Liver (tissue), 7 donors: ENCODE measurements at regions not wholly inside any gene's neighbourhood (a gene's known extent, or its start where the extent isn't known, plus 50 kb on each side); places are given as distances from the start of the nearest gene placed in this dataset.

Source experiments
- DNase-seq: peaks from one replicate; pipeline ENCODE4 v3.0.0-alpha.2; 2017; ENCODE audit warnings: low spot score
- H3K27ac ChIP-seq, 2 donors: one replicate each; pipeline ENCODE4 v1.7.0; 2013; ENCODE audit warnings: inconsistent platforms in 2 of 2, low read length in 2 of 2, control low read depth in 1 of 2, low read depth in 1 of 2, mild to moderate bottlenecking in 1 of 2
- H3K27me3 ChIP-seq, 4 donors: one replicate each; pipeline versions ENCODE4 v1.6.1 to v1.7.0; 2013; ENCODE audit warnings: low read length in 3 of 4, inconsistent platforms in 1 of 4, mild to moderate bottlenecking in 1 of 4, moderate library complexity in 1 of 4; ENCODE audit not compliant: control insufficient read depth in 4 of 4, insufficient read depth in 4 of 4
- H3K36me3 ChIP-seq, 4 donors: one replicate each; pipeline versions ENCODE4 v1.6.1 to v1.7.0; 2013; ENCODE audit warnings: low read length in 3 of 4, mild to moderate bottlenecking in 3 of 4, low read depth in 1 of 4, moderate library complexity in 1 of 4; ENCODE audit not compliant: control insufficient read depth in 4 of 4, insufficient read depth in 3 of 4
- H3K4me1 ChIP-seq, 4 donors: one replicate each; pipeline versions ENCODE4 v1.6.1 to v1.7.0; 2013; ENCODE audit warnings: low read length in 3 of 4, mild to moderate bottlenecking in 3 of 4, moderate library complexity in 1 of 4; ENCODE audit not compliant: control insufficient read depth in 4 of 4, insufficient read depth in 4 of 4
- H3K4me3 ChIP-seq, 3 donors: one replicate each; pipeline versions ENCODE4 v1.6.1 to v1.7.0; 2013; ENCODE audit warnings: low read length in 3 of 3, control low read depth in 1 of 3, low read depth in 1 of 3, mild to moderate bottlenecking in 1 of 3
- H3K9ac ChIP-seq, 2 donors: one replicate each; pipeline ENCODE4 v1.7.0; 2013; ENCODE audit warnings: low read length in 2 of 2, mild to moderate bottlenecking in 2 of 2, moderate library complexity in 2 of 2, control low read depth in 1 of 2, low read depth in 1 of 2
- H3K9me3 ChIP-seq, 4 donors: one replicate each; pipeline versions ENCODE4 v1.6.1 to v1.7.0; 2013; ENCODE audit warnings: low read length in 3 of 4; ENCODE audit not compliant: control insufficient read depth in 4 of 4
- EGR1 ChIP-seq, 2 donors: IDR thresholded peaks; 2 replicates each; pipeline ENCODE4 v1.6.1; 2016 to 2018; ENCODE audit warnings: antibody characterized with exemption in 2 of 2, low read depth in 2 of 2
- FOXA1 ChIP-seq: IDR thresholded peaks from 2 replicates; pipeline ENCODE4 v1.6.1; 2016; ENCODE audit warnings: antibody characterized with exemption
- FOXA2 ChIP-seq: IDR thresholded peaks from 2 replicates; pipeline ENCODE4 v1.6.1; 2016; ENCODE audit warnings: antibody characterized with exemption
- HNF4A ChIP-seq, 2 donors: conservative IDR thresholded peaks; 2 replicates each; pipeline ENCODE4 v1.6.1; 2016; ENCODE audit warnings: antibody characterized with exemption in 2 of 2, mild to moderate bottlenecking in 2 of 2
- HNF4G ChIP-seq: IDR thresholded peaks from 2 replicates; pipeline ENCODE4 v1.6.1; 2016; ENCODE audit warnings: antibody characterized with exemption
- JUND ChIP-seq, 2 donors: IDR thresholded peaks; 2 replicates each; pipeline ENCODE4 v1.6.1; 2016; ENCODE audit warnings: antibody characterized with exemption in 2 of 2
- RAD21 ChIP-seq, 2 donors: IDR thresholded peaks; 2 replicates each; pipeline ENCODE4 v1.6.1; 2016; ENCODE audit warnings: antibody characterized with exemption in 2 of 2, mild to moderate bottlenecking in 2 of 2
- RXRA ChIP-seq, 2 donors: IDR thresholded peaks; 2 replicates each; pipeline ENCODE4 v1.6.1; 2017 to 2018; ENCODE audit warnings: antibody characterized with exemption in 2 of 2, mild to moderate bottlenecking in 1 of 2
- SP1 ChIP-seq: IDR thresholded peaks from 2 replicates; pipeline ENCODE4 v1.6.1; 2018; ENCODE audit warnings: antibody characterized with exemption, mild to moderate bottlenecking
- YY1 ChIP-seq: IDR thresholded peaks from 2 replicates; pipeline ENCODE4 v1.6.1; 2016; ENCODE audit warnings: antibody characterized with exemption, mild to moderate bottlenecking
- WGBS: extraction: QIAGEN DNeasy Blood & Tissue Kit; methylation state at CpG from one replicate; pipeline ENCODE4 v1.1.7; 2013; 5-methylcytosine and 5-hydroxymethylcytosine counted together
- TF ChIP-seq, protein P1 (sequence below): IDR thresholded peaks from 2 replicates; pipeline ENCODE4 v1.6.1; 2016; ENCODE audit warnings: antibody characterized with exemption
- TF ChIP-seq, protein P2 (sequence below): IDR thresholded peaks from 2 replicates; pipeline ENCODE4 v1.6.1; 2016; ENCODE audit warnings: antibody characterized with exemption
- TF ChIP-seq, protein P3 (sequence below): IDR thresholded peaks from 2 replicates; pipeline ENCODE4 v1.6.1; 2016; ENCODE audit warnings: antibody characterized with exemption
- TF ChIP-seq, protein P4 (sequence below): IDR thresholded peaks from 2 replicates; pipeline ENCODE4 v1.6.1; 2016; ENCODE audit warnings: antibody characterized with exemption, mild to moderate bottlenecking
- donor health status: healthy.
- donor health status: healthy.
- donor health status: healthy.
- donor health status: healthy.

DNA sequence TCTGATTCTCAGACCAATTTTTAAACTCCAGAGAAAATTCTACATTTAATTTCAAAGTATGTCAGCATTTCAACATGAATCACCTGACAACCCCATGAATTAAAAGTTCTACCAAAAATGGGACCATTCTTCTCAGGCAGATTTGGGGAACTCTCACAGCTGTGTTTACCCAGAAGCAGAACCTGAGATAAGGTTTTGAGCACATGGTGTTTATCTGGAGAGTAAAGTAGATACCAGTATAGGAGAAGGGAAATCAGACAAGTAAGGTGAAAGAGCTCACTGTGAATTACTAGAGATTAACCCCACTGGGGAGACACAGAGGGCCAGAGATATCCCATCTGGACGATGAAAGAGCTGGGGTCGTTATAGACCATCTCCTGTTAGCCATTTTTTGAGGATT lies 729.1 kb downstream of the DNAH5 start (continued):
- TF ChIP-seq, protein P1, sequence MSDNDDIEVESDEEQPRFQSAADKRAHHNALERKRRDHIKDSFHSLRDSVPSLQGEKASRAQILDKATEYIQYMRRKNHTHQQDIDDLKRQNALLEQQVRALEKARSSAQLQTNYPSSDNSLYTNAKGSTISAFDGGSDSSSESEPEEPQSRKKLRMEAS, result no peak
- TF ChIP-seq, protein P2, sequence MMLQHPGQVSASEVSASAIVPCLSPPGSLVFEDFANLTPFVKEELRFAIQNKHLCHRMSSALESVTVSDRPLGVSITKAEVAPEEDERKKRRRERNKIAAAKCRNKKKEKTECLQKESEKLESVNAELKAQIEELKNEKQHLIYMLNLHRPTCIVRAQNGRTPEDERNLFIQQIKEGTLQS, result no peak
- TF ChIP-seq YY1, result no peak
- no peak for TF ChIP-seq EGR1 (IDR thresholded peaks at IDR 0.05; ENCODE audit: low read depth in 2 of 2)
- TF ChIP-seq JUND (IDR thresholded peaks at IDR 0.05), result no peak
- TF ChIP-seq, protein P3, sequence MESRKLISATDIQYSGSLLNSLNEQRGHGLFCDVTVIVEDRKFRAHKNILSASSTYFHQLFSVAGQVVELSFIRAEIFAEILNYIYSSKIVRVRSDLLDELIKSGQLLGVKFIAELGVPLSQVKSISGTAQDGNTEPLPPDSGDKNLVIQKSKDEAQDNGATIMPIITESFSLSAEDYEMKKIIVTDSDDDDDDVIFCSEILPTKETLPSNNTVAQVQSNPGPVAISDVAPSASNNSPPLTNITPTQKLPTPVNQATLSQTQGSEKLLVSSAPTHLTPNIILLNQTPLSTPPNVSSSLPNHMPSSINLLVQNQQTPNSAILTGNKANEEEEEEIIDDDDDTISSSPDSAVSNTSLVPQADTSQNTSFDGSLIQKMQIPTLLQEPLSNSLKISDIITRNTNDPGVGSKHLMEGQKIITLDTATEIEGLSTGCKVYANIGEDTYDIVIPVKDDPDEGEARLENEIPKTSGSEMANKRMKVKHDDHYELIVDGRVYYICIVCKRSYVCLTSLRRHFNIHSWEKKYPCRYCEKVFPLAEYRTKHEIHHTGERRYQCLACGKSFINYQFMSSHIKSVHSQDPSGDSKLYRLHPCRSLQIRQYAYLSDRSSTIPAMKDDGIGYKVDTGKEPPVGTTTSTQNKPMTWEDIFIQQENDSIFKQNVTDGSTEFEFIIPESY, result no peak

DNA sequence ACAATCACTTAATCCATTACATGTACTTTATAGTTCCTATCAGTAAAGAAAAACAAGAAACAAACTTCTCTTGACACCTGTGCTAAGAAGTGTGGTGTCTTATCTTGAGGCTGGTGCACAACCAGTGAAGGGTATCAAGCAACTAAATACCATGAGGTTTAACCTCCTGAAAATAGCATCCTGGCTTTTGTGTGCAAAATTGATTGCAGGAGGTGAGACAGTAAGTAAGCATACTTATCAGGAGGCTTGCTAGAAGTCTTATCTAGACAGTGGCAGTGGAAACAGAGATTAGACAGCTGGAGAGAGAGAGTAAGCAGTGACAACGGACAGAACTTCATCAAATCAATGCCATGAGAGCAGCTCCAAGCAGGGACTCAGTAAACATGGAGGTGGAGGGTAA lies 730.3 kb downstream of the DNAH5 start:
- TF ChIP-seq RAD21 (IDR thresholded peaks at IDR 0.05), result no peak
- TF ChIP-seq RXRA (IDR thresholded peaks at IDR 0.05), result no peak
- TF ChIP-seq YY1, result no peak
- no peak for TF ChIP-seq HNF4A (conservative IDR thresholded peaks at IDR 0.05)
- TF ChIP-seq, protein P4, sequence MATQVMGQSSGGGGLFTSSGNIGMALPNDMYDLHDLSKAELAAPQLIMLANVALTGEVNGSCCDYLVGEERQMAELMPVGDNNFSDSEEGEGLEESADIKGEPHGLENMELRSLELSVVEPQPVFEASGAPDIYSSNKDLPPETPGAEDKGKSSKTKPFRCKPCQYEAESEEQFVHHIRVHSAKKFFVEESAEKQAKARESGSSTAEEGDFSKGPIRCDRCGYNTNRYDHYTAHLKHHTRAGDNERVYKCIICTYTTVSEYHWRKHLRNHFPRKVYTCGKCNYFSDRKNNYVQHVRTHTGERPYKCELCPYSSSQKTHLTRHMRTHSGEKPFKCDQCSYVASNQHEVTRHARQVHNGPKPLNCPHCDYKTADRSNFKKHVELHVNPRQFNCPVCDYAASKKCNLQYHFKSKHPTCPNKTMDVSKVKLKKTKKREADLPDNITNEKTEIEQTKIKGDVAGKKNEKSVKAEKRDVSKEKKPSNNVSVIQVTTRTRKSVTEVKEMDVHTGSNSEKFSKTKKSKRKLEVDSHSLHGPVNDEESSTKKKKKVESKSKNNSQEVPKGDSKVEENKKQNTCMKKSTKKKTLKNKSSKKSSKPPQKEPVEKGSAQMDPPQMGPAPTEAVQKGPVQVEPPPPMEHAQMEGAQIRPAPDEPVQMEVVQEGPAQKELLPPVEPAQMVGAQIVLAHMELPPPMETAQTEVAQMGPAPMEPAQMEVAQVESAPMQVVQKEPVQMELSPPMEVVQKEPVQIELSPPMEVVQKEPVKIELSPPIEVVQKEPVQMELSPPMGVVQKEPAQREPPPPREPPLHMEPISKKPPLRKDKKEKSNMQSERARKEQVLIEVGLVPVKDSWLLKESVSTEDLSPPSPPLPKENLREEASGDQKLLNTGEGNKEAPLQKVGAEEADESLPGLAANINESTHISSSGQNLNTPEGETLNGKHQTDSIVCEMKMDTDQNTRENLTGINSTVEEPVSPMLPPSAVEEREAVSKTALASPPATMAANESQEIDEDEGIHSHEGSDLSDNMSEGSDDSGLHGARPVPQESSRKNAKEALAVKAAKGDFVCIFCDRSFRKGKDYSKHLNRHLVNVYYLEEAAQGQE, result no peak
- 10% methylated on average over 1 of the region's 1 CpG for WGBS

DNA sequence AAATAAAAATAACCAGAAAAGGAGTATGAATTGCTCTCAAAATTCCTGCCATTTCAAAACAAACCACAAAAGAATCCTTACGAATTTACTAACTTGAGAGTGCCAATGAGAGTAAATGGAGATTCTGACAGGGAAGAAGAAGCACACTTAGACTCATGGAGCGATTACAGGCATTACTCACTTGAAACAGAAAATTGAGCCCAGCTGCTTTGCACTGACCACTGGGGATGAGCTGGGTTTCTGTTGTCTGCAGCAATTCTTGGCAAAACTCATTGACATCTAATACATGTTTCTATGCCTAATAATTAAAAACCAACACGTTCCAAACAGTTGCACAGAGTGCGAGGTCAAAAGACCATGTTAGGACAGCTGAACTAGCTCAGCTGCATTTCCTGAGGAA lies 731.6 kb downstream of the DNAH5 start:
- H3K4me1 ChIP-seq, result no peaks in the 10 kb centered on the region
- H3K27me3 ChIP-seq, result no peaks in the 10 kb centered on the region
- H3K36me3 ChIP-seq, result no peaks in the 10 kb centered on the region
- no peak for TF ChIP-seq EGR1 (IDR thresholded peaks at IDR 0.05; ENCODE audit: low read depth in 2 of 2)
- TF ChIP-seq FOXA2, result no peak
- no peak for TF ChIP-seq FOXA1
- TF ChIP-seq RXRA (IDR thresholded peaks at IDR 0.05), result no peak
- TF ChIP-seq HNF4G, result no peak
- no peak for TF ChIP-seq SP1
- TF ChIP-seq JUND (IDR thresholded peaks at IDR 0.05), result no peak
- no peak for TF ChIP-seq YY1
- TF ChIP-seq, protein P4, result no peak
- TF ChIP-seq, protein P3, result no peak
- no peak for DNase-seq
- WGBS, result 75% methylated on average over 4 of the region's 4 CpGs
- H3K9ac ChIP-seq, result no peak overlapping the region
- no peaks in the 10 kb centered on the region for H3K9me3 ChIP-seq
- H3K27ac ChIP-seq, result no peak overlapping the region
- H3K4me3 ChIP-seq, result no peak overlapping the region

More for the DNA sequence above, 730.3 kb downstream of the DNAH5 start:
- H3K36me3 ChIP-seq, result no peaks in the 10 kb centered on the region
- no peaks in the 10 kb centered on the region for H3K27me3 ChIP-seq
- no peaks in the 10 kb centered on the region for H3K9me3 ChIP-seq
- no peaks in the 10 kb centered on the region for H3K4me1 ChIP-seq
- H3K27ac ChIP-seq, result no peak overlapping the region
- H3K4me3 ChIP-seq, result no peak overlapping the region
- DNase-seq, result no peak
- H3K9ac ChIP-seq, result no peak overlapping the region
